GM21529 (cell line): ENCODE measurements at regions not wholly inside any gene's neighbourhood (a gene's known extent, or its start where the extent isn't known, plus 50 kb on each side); places are given as distances from the start of the nearest gene placed in this dataset.
A peak's percentile ranks its signal among the peaks of the same experiment; 100 is the strongest.
"Not testable (repeated sequence)": the region's sequence is repeated elsewhere in the genome, so short reads cannot be mapped to it uniquely, and the experiment has no call there.

Experiments
- ATAC-seq: cut with Tn5 transposase; IDR thresholded peaks from one replicate; pipeline ENCODE4 v1.9.1; 2021; ENCODE audit not compliant: unreplicated experiment

- ATAC-seq, result no peak
Measured at GRCh38 chr3:56927855-56928254, 126.1 kb upstream of the ARHGEF3 start.

GRCh38 chr3:56926947-56927282 lies 125.2 kb upstream of the ARHGEF3 start:
- no peak for ATAC-seq

DNA sequence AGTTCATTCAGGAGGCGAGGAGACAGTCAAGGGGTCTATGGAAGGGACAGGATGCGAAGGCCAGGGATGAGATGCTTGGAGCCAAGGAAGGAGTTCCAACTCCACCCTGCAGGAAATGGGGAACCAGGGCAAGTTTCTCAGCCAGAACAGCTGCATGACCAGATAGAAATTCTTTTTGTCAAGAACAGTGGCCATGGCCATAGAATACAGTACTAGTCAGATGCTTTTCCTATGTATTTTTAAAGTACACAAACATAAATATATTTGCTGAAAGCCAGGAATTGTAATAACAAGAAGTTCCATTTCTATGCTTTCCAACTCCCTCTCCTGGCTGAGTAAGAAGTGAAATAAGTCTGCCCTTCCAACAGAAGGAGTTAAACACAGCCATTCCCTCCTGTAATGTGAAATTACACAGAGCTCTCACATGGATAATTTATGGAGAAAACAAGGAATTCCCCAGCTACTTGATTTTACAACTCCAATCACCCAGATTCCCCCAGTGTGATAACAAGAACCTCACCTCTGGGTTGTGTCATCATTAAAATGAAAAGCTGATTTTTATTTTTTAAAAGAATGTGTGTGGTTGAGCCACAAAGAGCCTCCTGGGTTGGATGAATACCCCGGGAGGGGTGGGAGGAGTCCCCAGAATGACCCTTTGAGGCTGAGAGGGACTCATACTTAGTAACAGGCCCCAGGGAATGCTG lies 124.6 kb upstream of the ARHGEF3 start:
- ATAC-seq, result no peak

DNA sequence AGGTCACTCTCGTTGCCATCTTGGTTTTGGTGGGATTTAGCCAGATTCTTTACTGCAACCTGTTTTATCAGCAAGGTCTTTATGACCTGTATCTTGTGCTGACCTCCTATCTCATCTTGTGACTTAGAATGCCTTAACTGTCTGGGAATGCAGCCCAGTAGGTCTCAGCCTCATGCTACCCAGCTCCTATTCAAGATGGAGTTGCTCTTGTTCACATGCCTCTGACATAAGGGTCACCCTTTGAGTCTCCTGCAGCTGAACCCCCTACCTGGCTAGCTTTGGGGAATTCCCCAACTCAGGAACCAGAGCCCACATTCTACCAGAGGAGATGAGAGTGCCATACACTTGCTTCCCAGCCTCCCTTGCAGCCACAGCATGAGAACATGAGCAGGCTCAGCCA lies 123.0 kb upstream of the ARHGEF3 start:
- ATAC-seq, result not testable (repeated sequence)

- no peak for ATAC-seq
Measured at GRCh38 chr3:56923526-56924224, 121.9 kb upstream of the ARHGEF3 start.

GRCh38 chr3:56921573-56922453 lies 120.1 kb upstream of the ARHGEF3 start:
- ATAC-seq, result no peak

DNA sequence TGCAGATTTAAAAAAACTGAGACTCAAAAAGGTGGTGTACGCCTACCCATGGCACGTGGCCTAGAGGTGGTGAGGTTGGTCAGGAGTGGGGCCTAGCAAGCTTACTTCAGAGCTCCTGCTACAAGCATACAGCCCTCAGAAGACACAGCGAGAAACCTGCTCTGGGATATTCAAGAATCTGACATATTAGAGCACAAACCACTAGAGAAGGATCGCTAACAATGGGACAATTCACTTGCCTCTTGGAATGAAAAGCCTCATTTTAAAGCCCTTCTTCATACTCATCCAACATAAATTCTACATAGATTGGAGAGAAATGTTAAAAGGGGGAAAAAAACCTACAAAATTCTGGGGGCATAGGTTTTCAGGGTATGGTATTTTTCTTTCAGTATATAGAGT lies 118.0 kb upstream of the ARHGEF3 start:
- no peak for ATAC-seq

- no peak for ATAC-seq
Measured at GRCh38 chr3:56919137-56919796, 117.5 kb upstream of the ARHGEF3 start.

DNA sequence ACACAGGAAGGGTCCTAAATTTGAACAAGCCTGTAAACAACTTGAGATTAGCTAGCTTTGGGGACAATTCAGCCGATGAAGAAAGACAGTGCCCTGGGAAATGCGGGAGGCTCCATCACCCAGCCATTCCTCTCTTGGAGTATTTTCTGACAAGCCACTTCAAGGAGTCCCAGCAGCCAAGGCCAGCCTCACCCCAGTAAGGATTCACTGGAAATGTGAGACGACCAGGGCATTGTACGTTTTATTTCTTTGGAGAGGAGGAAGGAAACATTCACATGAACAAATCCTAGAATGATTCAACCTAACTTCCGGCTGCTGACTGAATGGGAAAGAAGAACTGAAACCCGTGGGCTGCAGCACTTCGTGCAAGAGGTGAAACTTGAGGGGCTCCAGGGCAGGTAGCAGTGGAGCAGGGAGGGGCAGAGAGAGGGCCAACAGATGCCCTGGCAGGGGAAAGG lies 116.4 kb upstream of the ARHGEF3 start:
- peak; percentile 47 for ATAC-seq

DNA sequence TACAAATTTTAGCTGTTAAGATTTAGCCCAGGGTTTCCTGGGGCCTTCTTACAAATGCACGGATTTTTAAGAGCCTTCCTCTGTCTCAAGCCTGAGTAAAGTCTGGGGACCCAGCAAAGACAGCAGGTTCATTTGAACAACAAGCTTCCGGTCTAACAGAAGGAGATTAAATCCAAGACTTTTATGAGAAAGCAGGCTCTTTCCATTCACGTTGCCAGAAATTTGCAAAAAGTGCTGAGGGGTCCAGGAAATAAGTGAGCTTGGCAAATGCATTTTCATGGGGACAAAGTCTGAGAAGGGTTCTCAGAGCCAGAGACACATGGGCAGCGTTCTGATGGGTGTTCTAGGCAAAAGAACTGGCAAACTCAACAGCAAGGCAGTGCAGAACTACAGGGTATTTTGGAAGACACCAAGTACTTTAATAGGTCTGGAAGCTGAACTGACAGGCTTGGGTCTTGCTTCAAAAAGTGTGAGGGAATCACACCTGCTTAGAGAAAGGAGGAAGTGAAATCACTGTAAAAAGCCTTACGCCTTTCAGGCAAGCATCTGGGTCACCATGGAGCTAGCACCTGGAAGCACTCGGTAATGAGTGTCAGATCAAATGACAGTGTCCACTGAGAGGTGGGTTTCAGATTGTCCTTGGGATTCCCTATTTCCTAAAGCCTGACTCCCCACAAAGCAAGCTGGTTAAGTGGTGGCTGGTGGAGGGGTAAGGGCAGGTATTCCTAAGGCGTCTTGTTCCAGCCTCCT lies 115.8 kb upstream of the ARHGEF3 start:
- peak; percentile 71 for ATAC-seq

DNA sequence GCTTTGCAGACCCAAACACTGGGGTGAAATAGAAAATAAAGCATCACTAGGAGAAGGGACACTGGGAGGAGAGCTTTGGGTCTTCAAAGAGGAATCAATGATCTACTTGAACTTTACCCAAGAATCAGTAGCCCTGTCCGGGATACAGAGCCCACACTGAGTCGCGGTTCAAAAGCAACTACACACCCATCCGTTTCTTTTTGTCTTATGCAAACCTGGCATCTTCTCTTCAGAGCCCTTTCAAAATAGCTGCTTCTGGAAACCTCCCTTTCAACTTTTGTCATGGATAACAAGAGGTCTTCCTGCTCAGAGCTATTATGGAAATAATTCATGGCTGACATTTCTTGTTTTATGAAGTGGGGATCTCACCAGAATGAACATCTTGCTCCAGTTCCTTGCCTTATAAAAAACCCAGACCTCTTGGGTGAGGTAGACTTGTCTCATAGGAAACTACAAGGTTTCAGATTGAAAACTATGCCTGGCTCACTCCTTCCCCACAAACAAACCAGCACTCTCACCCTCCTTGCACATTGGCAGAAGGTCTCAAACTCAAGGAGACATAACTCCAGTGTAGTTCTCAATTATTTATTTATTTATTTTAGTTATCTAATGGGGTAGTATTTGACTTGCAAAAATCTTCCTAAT lies 115.1 kb upstream of the ARHGEF3 start:
- no peak for ATAC-seq

- ATAC-seq, result peak; percentile 48
Measured at GRCh38 chr3:56915966-56916586, 114.3 kb upstream of the ARHGEF3 start.

DNA sequence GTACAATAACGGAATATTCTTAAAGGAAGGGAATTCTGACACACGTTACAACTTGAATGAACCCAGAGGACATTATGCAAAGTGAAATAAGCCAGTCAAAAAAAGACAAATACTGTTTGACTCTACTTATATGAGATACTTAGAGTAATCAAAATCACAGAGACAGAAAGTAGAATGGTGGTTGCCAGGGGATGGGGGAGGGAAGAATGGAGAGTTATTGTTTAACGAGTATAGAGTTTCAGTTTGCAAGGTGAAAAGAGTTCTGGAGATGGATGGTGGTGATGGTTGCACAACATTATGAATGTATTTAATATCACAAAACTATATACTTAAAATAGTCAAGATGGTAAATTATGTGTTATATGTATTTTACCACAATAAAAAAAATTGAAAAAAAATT lies 112.9 kb upstream of the ARHGEF3 start:
- ATAC-seq, result no peak

GRCh38 chr3:56911363-56911762 lies 109.6 kb upstream of the ARHGEF3 start:
- no peak for ATAC-seq

DNA sequence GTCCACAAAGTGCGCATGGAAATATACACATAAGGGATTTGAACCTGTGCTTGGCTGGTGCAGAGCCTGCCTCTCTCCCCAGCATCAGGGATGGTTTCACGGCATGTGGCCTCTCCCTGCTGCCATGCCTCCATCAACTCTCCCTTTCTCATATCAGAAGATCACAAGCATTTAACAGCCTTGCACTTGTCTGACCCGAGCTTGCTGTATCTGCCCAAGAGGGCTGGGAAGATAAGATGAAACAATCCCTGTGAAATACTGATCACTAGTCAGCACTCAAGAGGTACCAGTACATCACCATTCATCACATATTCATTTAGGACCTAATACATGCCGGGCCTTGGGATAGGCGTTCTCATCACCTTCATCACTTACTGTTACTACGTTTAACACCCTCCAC lies 107.6 kb upstream of the ARHGEF3 start:
- ATAC-seq, result no peak

- ATAC-seq, result no peak
Measured at GRCh38 chr3:56908004-56908403, 106.3 kb upstream of the ARHGEF3 start.

- no peak for ATAC-seq
Measured at GRCh38 chr3:56904552-56905215, 102.9 kb upstream of the ARHGEF3 start.

- no peak for ATAC-seq
Measured at GRCh38 chr3:56903231-56903782, 101.6 kb upstream of the ARHGEF3 start.
